IPS-15b (cell line): ENCODE measurements at regions not wholly inside any gene's neighbourhood (a gene's known extent, or its start where the extent isn't known, plus 50 kb on each side); places are given as distances from the start of the nearest gene placed in this dataset.

Experiments used
- H3K27me3 ChIP-seq: one replicate; pipeline ENCODE4 v1.6.1; 2013; ENCODE audit warnings: low read length; ENCODE audit not compliant: control insufficient read depth, insufficient read depth
- H3K36me3 ChIP-seq: one replicate; pipeline ENCODE4 v1.6.1; 2013; ENCODE audit warnings: low read length; ENCODE audit not compliant: control insufficient read depth, insufficient read depth
- H3K4me1 ChIP-seq: one replicate; pipeline ENCODE4 v1.6.1; 2013; ENCODE audit warnings: mild to moderate bottlenecking, low read length; ENCODE audit not compliant: control insufficient read depth, insufficient read depth
- H3K4me3 ChIP-seq: one replicate; pipeline ENCODE4 v1.5.1; 2013; ENCODE audit warnings: low read depth, low read length
- H3K9ac ChIP-seq: one replicate; pipeline ENCODE4 v1.6.1; 2013; ENCODE audit warnings: low read depth, mild to moderate bottlenecking, low read length
- H3K9me3 ChIP-seq: one replicate; pipeline ENCODE4 v1.6.1; 2013; ENCODE audit warnings: mild to moderate bottlenecking, low read length; ENCODE audit not compliant: control insufficient read depth, insufficient read depth

GRCh38 chr10:33418301-33418700, 83.8 kb upstream of the NRP1 start:
- no peaks in the 10 kb centered on the region for H3K27me3 ChIP-seq
- H3K4me1 ChIP-seq: no peaks in the 10 kb centered on the region
- H3K9ac ChIP-seq: no peak overlapping the region
- no peak overlapping the region for H3K4me3 ChIP-seq
- H3K9me3 ChIP-seq: no peaks in the 10 kb centered on the region
- no peaks in the 10 kb centered on the region for H3K36me3 ChIP-seq

- H3K4me1 ChIP-seq: no peaks in the 10 kb centered on the region
Measured at GRCh38 chr10:33416691-33417090, 82.2 kb upstream of the NRP1 start.

GRCh38 chr10:33416209-33416608, 81.7 kb upstream of the NRP1 start:
- Histone ChIP-seq H3K9ac (no peak overlapping the region), H3K4me3 (no peak overlapping the region), H3K27me3 (no peaks in the 10 kb centered on the region), H3K4me1 (no peaks in the 10 kb centered on the region), H3K9me3 (no peaks in the 10 kb centered on the region), H3K36me3 (no peaks in the 10 kb centered on the region)

More at GRCh38 chr10:33416691-33417090, 82.2 kb upstream of the NRP1 start:
- H3K36me3 ChIP-seq: no peaks in the 10 kb centered on the region
- H3K9me3 ChIP-seq: no peaks in the 10 kb centered on the region
- no peak overlapping the region for H3K4me3 ChIP-seq
- H3K27me3 ChIP-seq: no peaks in the 10 kb centered on the region
- H3K9ac ChIP-seq: no peak overlapping the region

- Histone ChIP-seq H3K9me3 (no peaks in the 10 kb centered on the region), H3K36me3 (no peaks in the 10 kb centered on the region), H3K9ac (no peak overlapping the region), H3K4me1 (no peaks in the 10 kb centered on the region), H3K4me3 (no peak overlapping the region), H3K27me3 (no peaks in the 10 kb centered on the region)
Measured at GRCh38 chr10:33414841-33415240, 80.4 kb upstream of the NRP1 start.

GRCh38 chr10:33412653-33413361, 78.3 kb upstream of the NRP1 start:
- H3K27me3 ChIP-seq: no peaks in the 10 kb centered on the region
- H3K9ac ChIP-seq: no peak overlapping the region
- H3K4me1 ChIP-seq: no peaks in the 10 kb centered on the region
- no peaks in the 10 kb centered on the region for H3K9me3 ChIP-seq
- H3K4me3 ChIP-seq: no peak overlapping the region
- no peaks in the 10 kb centered on the region for H3K36me3 ChIP-seq

GRCh38 chr10:33412241-33412640, 77.8 kb upstream of the NRP1 start:
- Histone ChIP-seq H3K4me3 (no peak overlapping the region), H3K9ac (no peak overlapping the region)

GRCh38 chr10:33410860-33411234, 76.4 kb upstream of the NRP1 start:
- Histone ChIP-seq H3K9ac (no peak overlapping the region), H3K27me3 (no peaks in the 10 kb centered on the region), H3K9me3 (no peaks in the 10 kb centered on the region), H3K4me1 (no peaks in the 10 kb centered on the region), H3K36me3 (no peaks in the 10 kb centered on the region), H3K4me3 (no peak overlapping the region)

More at GRCh38 chr10:33412241-33412640, 77.8 kb upstream of the NRP1 start:
- Histone ChIP-seq H3K27me3 (no peaks in the 10 kb centered on the region), H3K9me3 (no peaks in the 10 kb centered on the region), H3K4me1 (no peaks in the 10 kb centered on the region), H3K36me3 (no peaks in the 10 kb centered on the region)

- no peak overlapping the region for H3K4me3 ChIP-seq
- H3K27me3 ChIP-seq: no peaks in the 10 kb centered on the region
- H3K36me3 ChIP-seq: no peaks in the 10 kb centered on the region
Measured at GRCh38 chr10:33410096-33410859, 75.8 kb upstream of the NRP1 start.

GRCh38 chr10:33406596-33406995, 72.1 kb upstream of the NRP1 start:
- H3K36me3 ChIP-seq: no peaks in the 10 kb centered on the region

More at GRCh38 chr10:33410096-33410859, 75.8 kb upstream of the NRP1 start:
- no peaks in the 10 kb centered on the region for H3K9me3 ChIP-seq
- no peak overlapping the region for H3K9ac ChIP-seq
- no peaks in the 10 kb centered on the region for H3K4me1 ChIP-seq

GRCh38 chr10:33402220-33403073, 68.0 kb upstream of the NRP1 start:
- Histone ChIP-seq H3K9ac (no peak overlapping the region), H3K27me3 (no peaks in the 10 kb centered on the region), H3K4me1 (no peaks in the 10 kb centered on the region), H3K36me3 (no peaks in the 10 kb centered on the region), H3K9me3 (no peaks in the 10 kb centered on the region), H3K4me3 (no peak overlapping the region)

More at GRCh38 chr10:33406596-33406995, 72.1 kb upstream of the NRP1 start:
- H3K9me3 ChIP-seq: no peaks in the 10 kb centered on the region
- H3K4me3 ChIP-seq: no peak overlapping the region
- no peaks in the 10 kb centered on the region for H3K4me1 ChIP-seq
- H3K27me3 ChIP-seq: no peaks in the 10 kb centered on the region
- no peak overlapping the region for H3K9ac ChIP-seq

GRCh38 chr10:33401300-33401699, 66.8 kb upstream of the NRP1 start:
- no peaks in the 10 kb centered on the region for H3K4me1 ChIP-seq
- no peaks in the 10 kb centered on the region for H3K9me3 ChIP-seq
- no peak overlapping the region for H3K9ac ChIP-seq
- no peaks in the 10 kb centered on the region for H3K36me3 ChIP-seq
- H3K27me3 ChIP-seq: no peaks in the 10 kb centered on the region
- H3K4me3 ChIP-seq: no peak overlapping the region
